Mesendoderm (in vitro differentiated cells): ENCODE measurements at regions not wholly inside any gene's neighbourhood (a gene's known extent, or its start where the extent isn't known, plus 50 kb on each side); places are given as distances from the start of the nearest gene placed in this dataset.

ENCODE experiments used
- DNase-seq: peaks from one replicate; pipeline ENCODE4 v3.0.0; 2013
- H2AK5ac ChIP-seq: 2 replicates; pipeline ENCODE4 v1.6.1; 2013; ENCODE audit warnings: low read length, inconsistent platforms
- H2BK120ac ChIP-seq: 2 replicates; pipeline ENCODE4 v1.6.1; 2013; ENCODE audit warnings: low read depth, mild to moderate bottlenecking, low read length, moderate library complexity, mixed read lengths
- H2BK15ac ChIP-seq: replicated peaks from 2 replicates; pipeline ENCODE4 v1.6.1; 2013; ENCODE audit warnings: low read depth, mild to moderate bottlenecking, moderate library complexity
- H2BK5ac ChIP-seq: 2 replicates; pipeline ENCODE4 v1.6.1; 2013; ENCODE audit warnings: low read length, inconsistent platforms
- H3K18ac ChIP-seq: 2 replicates; pipeline ENCODE4 v1.6.1; 2013; ENCODE audit warnings: mild to moderate bottlenecking, low read length, mixed read lengths
- H3K23ac ChIP-seq: one replicate; pipeline ENCODE4 v1.6.1; 2013; ENCODE audit warnings: low read length
- H3K27ac ChIP-seq: 2 replicates; pipeline ENCODE4 v1.5.1; 2013; ENCODE audit warnings: low read depth, mild to moderate bottlenecking, inconsistent platforms, low read length, moderate library complexity
- H3K27me3 ChIP-seq: 2 replicates; pipeline ENCODE4 v1.6.1; 2013; ENCODE audit warnings: low read length, control low read depth, mild to moderate bottlenecking, inconsistent platforms; ENCODE audit not compliant: insufficient read depth, poor library complexity
- H3K36me3 ChIP-seq: 2 replicates; pipeline ENCODE4 v1.6.1; 2013; ENCODE audit warnings: low read length, inconsistent platforms; ENCODE audit not compliant: control insufficient read depth, insufficient read depth
- H3K4ac ChIP-seq: one replicate; pipeline ENCODE4 v1.6.1; 2013; ENCODE audit warnings: low read depth, mild to moderate bottlenecking, low read length, moderate library complexity
- H3K4me1 ChIP-seq: 2 replicates; pipeline ENCODE4 v1.6.1; 2013; ENCODE audit warnings: low read depth, low read length, inconsistent platforms; ENCODE audit not compliant: control insufficient read depth
- H3K4me2 ChIP-seq: 2 replicates; pipeline ENCODE4 v1.6.1; 2013; ENCODE audit warnings: low read length
- H3K4me3 ChIP-seq: 2 replicates; pipeline ENCODE4 v1.5.1; 2013; ENCODE audit warnings: mild to moderate bottlenecking, low read length
- H3K56ac ChIP-seq: one replicate; pipeline ENCODE4 v1.6.1; 2013; ENCODE audit warnings: low read length
- H3K79me1 ChIP-seq: 2 replicates; pipeline ENCODE4 v1.6.1; 2013; ENCODE audit warnings: low read length, inconsistent platforms
- H3K79me2 ChIP-seq: 2 replicates; pipeline ENCODE4 v1.6.1; 2013; ENCODE audit warnings: mild to moderate bottlenecking, low read length; ENCODE audit not compliant: control insufficient read depth, insufficient read depth
- H3K9ac ChIP-seq: 2 replicates; pipeline ENCODE4 v1.6.1; 2013; ENCODE audit warnings: low read length, inconsistent platforms
- H4K5ac ChIP-seq: one replicate; pipeline ENCODE4 v1.6.1; 2013; ENCODE audit warnings: low read length
- H4K8ac ChIP-seq: one replicate; pipeline ENCODE4 v1.6.1; 2013; ENCODE audit warnings: low read depth, mild to moderate bottlenecking, control low read depth, low read length, moderate library complexity
- whole genome bisulfite sequencing: extraction: QIAGEN DNeasy Blood & Tissue Kit; methylation state at CpG from one replicate; pipeline ENCODE4 v1.1.7; 2013; ENCODE audit warnings: low lambda C conversion rate, missing lambda C conversion rate; ENCODE audit not compliant: insufficient coverage; ENCODE audit errors: extremely low coverage; 5-methylcytosine and 5-hydroxymethylcytosine counted together

GRCh38 chr1:95850165-95850649, 616.2 kb downstream of the RWDD3 start:
- Histone ChIP-seq H3K27ac (no peak overlapping the region), H2BK120ac (no peak overlapping the region), H3K4me3 (no peak overlapping the region), H3K79me1 (no peaks in the 10 kb centered on the region), H3K36me3 (no peaks in the 10 kb centered on the region), H3K4ac (no peak overlapping the region), H4K8ac (no peak overlapping the region), H3K27me3 (no peaks in the 10 kb centered on the region), H3K18ac (no peak overlapping the region), H3K23ac (no peak overlapping the region), H3K79me2 (no peaks in the 10 kb centered on the region), H2AK5ac (no peak overlapping the region), H3K56ac (no peak overlapping the region), H4K5ac (no peak overlapping the region), H3K4me2 (no peak overlapping the region), H3K9ac (no peak overlapping the region), H3K4me1 (no peaks in the 10 kb centered on the region), H2BK5ac (no peak overlapping the region), H2BK15ac (no peak overlapping the region)
- no peak for DNase-seq
- WGBS, result no CpG with 5 or more reads among the region's 1 CpG

DNA sequence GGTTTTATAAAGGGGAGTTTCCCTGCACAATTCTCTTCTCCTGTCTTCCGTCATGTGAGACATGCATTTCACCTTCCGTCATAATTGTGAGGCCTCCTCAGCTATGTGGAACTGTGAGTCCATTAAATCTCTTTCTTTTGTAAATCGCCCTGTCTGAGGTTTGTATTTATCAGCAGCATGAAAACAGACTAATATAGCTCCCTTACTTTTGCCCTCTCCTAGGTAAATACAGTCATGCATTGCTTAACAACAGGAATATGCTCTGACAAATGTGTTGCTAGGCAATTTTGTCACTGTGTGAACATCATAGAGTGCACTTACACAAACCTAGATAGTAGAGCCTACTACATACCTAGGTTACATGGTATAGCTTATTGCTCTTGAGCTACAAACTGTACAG, 616.8 kb downstream of the RWDD3 start:
- no peak overlapping the region for H3K4ac ChIP-seq
- no peak overlapping the region for H3K23ac ChIP-seq
- H3K27ac ChIP-seq, result no peak overlapping the region
- H3K9ac ChIP-seq, result no peak overlapping the region
- H3K36me3 ChIP-seq, result no peaks in the 10 kb centered on the region
- H3K18ac ChIP-seq, result no peak overlapping the region
- no peak overlapping the region for H2BK5ac ChIP-seq
- no peak overlapping the region for H3K4me2 ChIP-seq
- no peak overlapping the region for H2BK15ac ChIP-seq
- no peaks in the 10 kb centered on the region for H3K4me1 ChIP-seq
- H3K79me2 ChIP-seq, result no peaks in the 10 kb centered on the region
- no peak overlapping the region for H3K56ac ChIP-seq
- no CpG with 5 or more reads among the region's 3 CpGs for WGBS
- no peak overlapping the region for H2BK120ac ChIP-seq
- no peak overlapping the region for H4K8ac ChIP-seq
- H2AK5ac ChIP-seq, result no peak overlapping the region
- no peaks in the 10 kb centered on the region for H3K27me3 ChIP-seq
- no peaks in the 10 kb centered on the region for H3K79me1 ChIP-seq
- H4K5ac ChIP-seq, result no peak overlapping the region
- H3K4me3 ChIP-seq, result no peak overlapping the region
- no peak for DNase-seq

DNA sequence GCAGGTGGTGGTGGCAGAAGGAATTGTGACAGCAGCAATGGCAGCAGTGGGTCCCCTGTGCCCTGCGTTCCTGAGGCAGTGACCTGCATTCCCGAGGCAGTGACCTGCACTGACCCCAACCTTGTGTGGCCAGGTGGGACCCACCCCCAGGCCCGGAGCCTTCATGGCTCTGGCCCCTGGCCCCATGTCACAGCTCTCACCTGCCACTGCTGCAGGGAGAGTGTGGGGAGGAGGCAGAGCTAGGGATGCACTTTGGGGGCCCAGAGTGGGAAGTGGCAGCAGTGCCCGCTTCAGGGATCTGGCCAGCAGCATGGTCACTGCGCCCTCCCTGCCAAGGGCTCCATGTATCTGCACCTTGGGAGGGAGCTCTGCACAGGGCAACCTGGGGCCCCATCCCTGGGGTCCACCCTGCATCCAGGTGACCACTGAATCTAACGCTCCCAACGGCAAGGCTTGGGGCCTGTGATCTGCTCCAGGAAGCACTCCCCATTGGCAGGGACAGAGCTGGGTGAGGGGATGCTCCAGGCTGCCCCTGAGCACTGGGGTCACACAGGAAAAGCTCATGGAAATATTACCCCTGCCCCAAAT, 618.6 kb downstream of the RWDD3 start:
- no peak overlapping the region for H2BK120ac ChIP-seq
- no peak overlapping the region for H2BK5ac ChIP-seq
- no peak overlapping the region for H3K18ac ChIP-seq
- H2BK15ac ChIP-seq, result no peak overlapping the region
- H3K27ac ChIP-seq, result no peak overlapping the region
- no peak overlapping the region for H3K4me2 ChIP-seq
- H3K79me1 ChIP-seq, result no peaks in the 10 kb centered on the region
- H3K4ac ChIP-seq, result no peak overlapping the region
- no peak overlapping the region for H3K23ac ChIP-seq
- WGBS, result no CpG with 5 or more reads among the region's 7 CpGs
- H4K8ac ChIP-seq, result no peak overlapping the region
- no peak overlapping the region for H4K5ac ChIP-seq
- no peaks in the 10 kb centered on the region for H3K79me2 ChIP-seq
- H3K9ac ChIP-seq, result no peak overlapping the region
- no peaks in the 10 kb centered on the region for H3K4me1 ChIP-seq
- no peak for DNase-seq
- H3K27me3 ChIP-seq, result no peaks in the 10 kb centered on the region
- no peak overlapping the region for H2AK5ac ChIP-seq
- no peak overlapping the region for H3K56ac ChIP-seq
- no peak overlapping the region for H3K4me3 ChIP-seq
- H3K36me3 ChIP-seq, result no peaks in the 10 kb centered on the region

- H2BK15ac ChIP-seq, result no peak overlapping the region
- H3K4ac ChIP-seq, result no peak overlapping the region
- H2AK5ac ChIP-seq, result no peak overlapping the region
- H3K4me3 ChIP-seq, result no peak overlapping the region
- no peak overlapping the region for H3K4me2 ChIP-seq
- no peak overlapping the region for H4K5ac ChIP-seq
- no peak overlapping the region for H3K23ac ChIP-seq
- no peak overlapping the region for H4K8ac ChIP-seq
- no peak overlapping the region for H3K9ac ChIP-seq
- no peaks in the 10 kb centered on the region for H3K79me2 ChIP-seq
- no peaks in the 10 kb centered on the region for H3K4me1 ChIP-seq
- no peak overlapping the region for H3K56ac ChIP-seq
- H2BK120ac ChIP-seq, result no peak overlapping the region
- DNase-seq, result no peak
- no peak overlapping the region for H3K27ac ChIP-seq
- no CpG with 5 or more reads among the region's 4 CpGs for WGBS
- no peaks in the 10 kb centered on the region for H3K36me3 ChIP-seq
- no peaks in the 10 kb centered on the region for H3K27me3 ChIP-seq
- H3K18ac ChIP-seq, result no peak overlapping the region
- H2BK5ac ChIP-seq, result no peak overlapping the region
- no peaks in the 10 kb centered on the region for H3K79me1 ChIP-seq
Measured at GRCh38 chr1:95854457-95854856, 620.4 kb downstream of the RWDD3 start.

DNA sequence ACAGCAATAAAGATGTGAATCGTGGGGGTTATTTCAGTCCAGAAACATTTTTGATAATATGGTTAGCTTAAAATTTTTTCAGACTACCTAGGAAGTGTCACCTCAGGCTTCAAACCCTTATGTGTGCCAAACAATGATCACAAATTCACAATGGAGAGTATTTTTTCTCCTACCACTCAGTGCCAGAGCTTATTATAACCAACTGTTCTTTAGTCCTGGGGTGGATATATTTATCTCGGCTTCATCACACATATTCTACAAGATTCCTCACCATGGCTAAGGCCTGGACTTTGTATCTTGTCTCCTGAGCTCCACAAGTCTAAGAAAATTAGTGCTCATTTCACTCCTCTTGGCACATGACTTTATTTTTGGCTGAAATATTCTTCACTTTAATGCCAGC, 629.1 kb downstream of the RWDD3 start:
- no peaks in the 10 kb centered on the region for H3K79me2 ChIP-seq
- H3K79me1 ChIP-seq, result no peaks in the 10 kb centered on the region
- H2AK5ac ChIP-seq, result no peak overlapping the region
- no peak overlapping the region for H3K23ac ChIP-seq
- H3K27me3 ChIP-seq, result no peaks in the 10 kb centered on the region
- H3K4me3 ChIP-seq, result no peak overlapping the region
- no peak overlapping the region for H3K56ac ChIP-seq
- H3K27ac ChIP-seq, result no peak overlapping the region
- no peak overlapping the region for H4K5ac ChIP-seq
- H3K9ac ChIP-seq, result no peak overlapping the region
- no CpG with 5 or more reads among the region's 2 CpGs for WGBS
- DNase-seq, result no peak
- H3K4me2 ChIP-seq, result no peak overlapping the region
- no peak overlapping the region for H4K8ac ChIP-seq
- H3K4me1 ChIP-seq, result no peaks in the 10 kb centered on the region
- no peak overlapping the region for H3K18ac ChIP-seq
- H3K36me3 ChIP-seq, result no peaks in the 10 kb centered on the region
- H3K4ac ChIP-seq, result no peak overlapping the region
- no peak overlapping the region for H2BK15ac ChIP-seq
- no peak overlapping the region for H2BK120ac ChIP-seq
- no peak overlapping the region for H2BK5ac ChIP-seq

GRCh38 chr1:95865769-95866168, 631.8 kb downstream of the RWDD3 start:
- no peak overlapping the region for H2AK5ac ChIP-seq
- H3K27me3 ChIP-seq, result no peaks in the 10 kb centered on the region
- no peaks in the 10 kb centered on the region for H3K79me1 ChIP-seq
- H3K9ac ChIP-seq, result no peak overlapping the region
- no peaks in the 10 kb centered on the region for H3K36me3 ChIP-seq
- no peak overlapping the region for H3K56ac ChIP-seq
- H3K4me2 ChIP-seq, result no peak overlapping the region
- H4K5ac ChIP-seq, result no peak overlapping the region
- no peaks in the 10 kb centered on the region for H3K79me2 ChIP-seq
- H3K4ac ChIP-seq, result no peak overlapping the region
- no peak overlapping the region for H3K27ac ChIP-seq
- no peaks in the 10 kb centered on the region for H3K4me1 ChIP-seq
- H2BK120ac ChIP-seq, result no peak overlapping the region
- H2BK15ac ChIP-seq, result no peak overlapping the region
- H3K23ac ChIP-seq, result no peak overlapping the region
- no peak overlapping the region for H2BK5ac ChIP-seq
- H3K4me3 ChIP-seq, result no peak overlapping the region
- H4K8ac ChIP-seq, result no peak overlapping the region
- no peak overlapping the region for H3K18ac ChIP-seq
- no peak for DNase-seq
